GM23338 (cell line): ENCODE measurements at regions not wholly inside any gene's neighbourhood (a gene's known extent, or its start where the extent isn't known, plus 50 kb on each side); places are given as distances from the start of the nearest gene placed in this dataset.

Experiments used
- EZH2 ChIP-seq: fragments of 200-600 bp; sonication (generic); IDR thresholded peaks from one replicate; pipeline ENCODE4 v1.8.0; 2017; ENCODE audit warnings: antibody characterized with exemption, mild to moderate bottlenecking, low read depth; ENCODE audit not compliant: unreplicated experiment
- POLR2AphosphoS5 ChIP-seq: IDR thresholded peaks from 2 replicates; pipeline ENCODE4 v1.6.1; 2016; ENCODE audit warnings: antibody characterized with exemption, low read depth
- TF ChIP-seq, protein P1 (sequence below), 2 experiments: fragments of 200-600 bp in 1 of 2; sonication (generic) in 1 of 2; conservative IDR thresholded peaks; 2 replicates each; pipeline versions ENCODE4 v1.5.1 to v1.6.1; 2016 to 2017; ENCODE audit warnings: antibody characterized with exemption in 2 of 2, low read depth in 2 of 2, mild to moderate bottlenecking in 2 of 2, moderate library complexity in 1 of 2
- TF ChIP-seq, protein P2 (sequence below): IDR thresholded peaks from one replicate; pipeline ENCODE4 v1.6.1; 2018; ENCODE audit warnings: antibody characterized with exemption; ENCODE audit not compliant: unreplicated experiment

DNA sequence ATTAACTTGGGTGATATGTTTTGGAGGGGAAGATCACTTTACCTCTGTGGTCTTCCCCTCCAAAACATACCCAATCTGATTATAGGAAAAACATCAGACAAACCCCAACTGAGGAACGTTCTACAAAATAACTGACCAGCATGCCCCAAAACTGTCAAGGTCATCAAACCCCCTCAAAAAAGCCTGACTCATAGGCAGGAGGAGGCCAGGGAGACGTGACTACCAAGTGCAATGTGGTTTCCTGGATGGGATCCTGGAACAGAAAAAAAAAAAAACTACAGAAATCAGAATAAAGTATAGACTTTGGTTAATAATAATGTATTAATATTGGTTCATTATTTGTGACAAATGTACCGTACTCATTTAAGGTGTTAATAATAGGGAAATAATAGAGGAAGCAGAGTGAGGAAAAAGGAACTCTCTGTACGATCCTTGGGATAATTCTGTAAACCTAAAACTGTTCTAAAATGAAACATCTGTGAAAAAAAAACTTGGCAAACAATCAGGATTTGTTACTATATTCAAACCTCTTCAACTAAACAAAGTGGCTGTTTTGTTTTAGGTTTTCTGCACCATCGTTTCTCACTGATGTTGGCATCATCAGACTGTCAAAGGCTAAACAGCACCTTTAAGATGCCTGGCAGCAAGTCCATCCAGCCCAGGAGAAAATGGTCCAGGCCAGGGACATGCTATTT, 266.7 kb upstream of the SDK2 start:
- TF ChIP-seq, protein P1, sequence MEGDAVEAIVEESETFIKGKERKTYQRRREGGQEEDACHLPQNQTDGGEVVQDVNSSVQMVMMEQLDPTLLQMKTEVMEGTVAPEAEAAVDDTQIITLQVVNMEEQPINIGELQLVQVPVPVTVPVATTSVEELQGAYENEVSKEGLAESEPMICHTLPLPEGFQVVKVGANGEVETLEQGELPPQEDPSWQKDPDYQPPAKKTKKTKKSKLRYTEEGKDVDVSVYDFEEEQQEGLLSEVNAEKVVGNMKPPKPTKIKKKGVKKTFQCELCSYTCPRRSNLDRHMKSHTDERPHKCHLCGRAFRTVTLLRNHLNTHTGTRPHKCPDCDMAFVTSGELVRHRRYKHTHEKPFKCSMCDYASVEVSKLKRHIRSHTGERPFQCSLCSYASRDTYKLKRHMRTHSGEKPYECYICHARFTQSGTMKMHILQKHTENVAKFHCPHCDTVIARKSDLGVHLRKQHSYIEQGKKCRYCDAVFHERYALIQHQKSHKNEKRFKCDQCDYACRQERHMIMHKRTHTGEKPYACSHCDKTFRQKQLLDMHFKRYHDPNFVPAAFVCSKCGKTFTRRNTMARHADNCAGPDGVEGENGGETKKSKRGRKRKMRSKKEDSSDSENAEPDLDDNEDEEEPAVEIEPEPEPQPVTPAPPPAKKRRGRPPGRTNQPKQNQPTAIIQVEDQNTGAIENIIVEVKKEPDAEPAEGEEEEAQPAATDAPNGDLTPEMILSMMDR (conservative IDR thresholded peaks at IDR 0.05; ENCODE audit: low read depth in 2 of 2), result no peak
- TF ChIP-seq EZH2 (no peak), POLR2AphosphoS5 (no peak)
- TF ChIP-seq, protein P2, sequence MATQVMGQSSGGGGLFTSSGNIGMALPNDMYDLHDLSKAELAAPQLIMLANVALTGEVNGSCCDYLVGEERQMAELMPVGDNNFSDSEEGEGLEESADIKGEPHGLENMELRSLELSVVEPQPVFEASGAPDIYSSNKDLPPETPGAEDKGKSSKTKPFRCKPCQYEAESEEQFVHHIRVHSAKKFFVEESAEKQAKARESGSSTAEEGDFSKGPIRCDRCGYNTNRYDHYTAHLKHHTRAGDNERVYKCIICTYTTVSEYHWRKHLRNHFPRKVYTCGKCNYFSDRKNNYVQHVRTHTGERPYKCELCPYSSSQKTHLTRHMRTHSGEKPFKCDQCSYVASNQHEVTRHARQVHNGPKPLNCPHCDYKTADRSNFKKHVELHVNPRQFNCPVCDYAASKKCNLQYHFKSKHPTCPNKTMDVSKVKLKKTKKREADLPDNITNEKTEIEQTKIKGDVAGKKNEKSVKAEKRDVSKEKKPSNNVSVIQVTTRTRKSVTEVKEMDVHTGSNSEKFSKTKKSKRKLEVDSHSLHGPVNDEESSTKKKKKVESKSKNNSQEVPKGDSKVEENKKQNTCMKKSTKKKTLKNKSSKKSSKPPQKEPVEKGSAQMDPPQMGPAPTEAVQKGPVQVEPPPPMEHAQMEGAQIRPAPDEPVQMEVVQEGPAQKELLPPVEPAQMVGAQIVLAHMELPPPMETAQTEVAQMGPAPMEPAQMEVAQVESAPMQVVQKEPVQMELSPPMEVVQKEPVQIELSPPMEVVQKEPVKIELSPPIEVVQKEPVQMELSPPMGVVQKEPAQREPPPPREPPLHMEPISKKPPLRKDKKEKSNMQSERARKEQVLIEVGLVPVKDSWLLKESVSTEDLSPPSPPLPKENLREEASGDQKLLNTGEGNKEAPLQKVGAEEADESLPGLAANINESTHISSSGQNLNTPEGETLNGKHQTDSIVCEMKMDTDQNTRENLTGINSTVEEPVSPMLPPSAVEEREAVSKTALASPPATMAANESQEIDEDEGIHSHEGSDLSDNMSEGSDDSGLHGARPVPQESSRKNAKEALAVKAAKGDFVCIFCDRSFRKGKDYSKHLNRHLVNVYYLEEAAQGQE, result no peak
